HG03460 (cell line): ENCODE measurements at regions not wholly inside any gene's neighbourhood (a gene's known extent, or its start where the extent isn't known, plus 50 kb on each side); places are given as distances from the start of the nearest gene placed in this dataset.

Experiments used
- ATAC-seq: cut with Tn5 transposase; IDR thresholded peaks from one replicate; pipeline ENCODE4 v1.9.1; 2021; ENCODE audit not compliant: unreplicated experiment

DNA sequence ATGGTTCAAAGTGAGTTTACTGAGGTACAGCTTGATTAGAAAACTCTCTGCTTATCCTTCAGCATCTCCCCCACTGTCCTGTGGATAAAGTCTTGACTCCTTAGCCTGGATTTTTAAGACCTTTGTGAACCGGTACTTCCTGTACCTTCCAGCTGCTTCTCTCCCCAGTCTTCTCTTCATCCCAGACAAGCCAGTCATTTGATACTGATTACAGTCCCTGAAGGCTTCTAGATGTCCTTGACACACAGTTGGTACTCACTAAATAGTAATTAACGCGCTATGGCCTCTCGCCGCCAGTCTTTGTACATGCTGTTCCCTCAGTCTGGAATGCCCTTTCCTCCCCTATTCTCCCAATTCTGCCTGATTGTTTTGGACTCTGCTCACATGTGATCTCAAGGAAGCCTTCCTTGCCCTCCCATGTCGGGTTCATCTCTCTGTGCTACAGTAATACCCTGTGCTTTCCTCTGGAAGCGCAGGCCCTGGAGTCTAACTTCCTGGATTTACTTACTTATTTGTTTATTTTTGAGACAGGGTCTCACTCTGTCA is 50.6 kb upstream of the PTGR2 start:
- no peak for ATAC-seq

DNA sequence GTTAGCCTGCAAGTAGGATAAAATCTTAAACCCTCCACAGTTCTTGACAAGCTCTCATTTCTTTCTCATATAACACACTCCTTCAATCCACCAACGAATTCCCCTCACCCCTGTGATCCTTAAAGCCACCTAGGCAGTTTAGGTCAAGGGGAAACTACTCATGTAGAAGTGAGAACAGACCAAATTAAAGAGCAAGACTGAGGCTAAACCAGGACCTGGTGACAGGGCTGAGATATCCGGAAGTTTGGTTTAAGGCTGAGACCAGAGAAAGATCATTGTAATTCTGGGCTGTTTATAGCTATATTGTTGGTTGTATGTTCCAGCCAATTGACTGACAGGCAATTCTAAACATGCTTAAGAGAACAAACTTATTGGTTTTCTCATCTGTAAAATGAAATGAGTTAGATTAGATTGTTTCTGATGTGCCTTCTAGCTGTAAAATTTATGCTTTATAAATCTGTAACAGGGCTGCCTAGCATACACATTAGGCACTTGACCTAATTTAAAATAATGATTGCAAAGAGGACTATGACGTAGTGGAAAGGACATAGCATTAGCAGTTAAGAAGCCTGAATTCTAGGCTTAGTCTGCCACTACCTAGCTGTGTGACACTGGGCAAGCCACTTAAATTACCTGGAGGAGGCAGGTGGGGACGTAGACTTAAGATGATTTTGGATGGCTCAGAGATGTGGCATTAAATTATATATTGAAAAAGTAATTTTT is 53.9 kb upstream of the PTGR2 start:
- no peak for ATAC-seq

DNA sequence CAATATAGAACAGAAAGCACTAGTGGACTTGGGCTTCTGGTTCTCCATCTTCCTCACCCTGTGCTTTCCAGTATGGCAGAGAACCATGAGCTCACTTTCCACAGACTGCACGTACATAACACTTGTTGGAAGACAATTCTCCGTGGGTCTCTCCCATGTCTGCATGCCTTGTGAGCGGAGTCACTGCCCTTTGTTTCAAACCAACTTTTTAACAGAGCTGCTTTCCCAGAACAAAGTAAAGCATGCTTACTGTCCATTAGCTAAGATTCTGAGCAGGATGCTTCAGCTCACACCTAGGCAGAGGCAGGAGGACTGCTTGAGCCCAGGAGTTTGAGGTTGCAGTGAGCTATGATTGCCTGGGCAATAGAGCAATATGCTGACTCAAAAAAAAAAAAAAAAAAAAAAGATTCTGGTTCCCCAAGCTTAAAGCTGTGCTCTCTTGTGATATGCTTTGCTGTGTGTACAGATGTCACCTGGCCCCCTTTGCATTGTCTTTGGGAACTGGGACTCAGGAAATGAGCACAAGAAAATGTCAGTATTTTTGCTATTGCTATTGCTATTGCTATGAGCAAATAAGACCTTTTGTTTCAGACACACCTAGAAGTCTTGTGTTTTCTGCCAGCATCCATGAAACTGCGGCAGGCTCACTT is 54.6 kb upstream of the PTGR2 start:
- no peak for ATAC-seq

DNA sequence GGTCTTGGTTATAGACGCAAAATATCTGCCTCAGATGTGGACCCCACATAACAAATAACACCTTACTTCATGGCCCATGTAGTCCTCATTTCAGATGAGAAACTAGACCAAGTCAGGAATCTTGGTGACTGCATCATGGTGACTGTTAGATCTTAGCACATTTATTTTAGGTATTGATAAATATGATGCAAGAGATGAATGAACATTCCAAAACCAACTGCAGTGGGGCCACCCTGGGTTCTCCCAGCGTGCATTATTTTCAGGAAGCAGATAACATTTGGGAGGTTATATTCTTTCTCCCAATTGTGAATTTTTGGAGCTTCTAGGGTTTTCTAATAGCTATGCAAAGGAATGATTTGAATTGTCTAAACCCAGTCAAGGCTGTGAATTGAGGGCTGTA is 55.2 kb upstream of the PTGR2 start:
- no peak for ATAC-seq

DNA sequence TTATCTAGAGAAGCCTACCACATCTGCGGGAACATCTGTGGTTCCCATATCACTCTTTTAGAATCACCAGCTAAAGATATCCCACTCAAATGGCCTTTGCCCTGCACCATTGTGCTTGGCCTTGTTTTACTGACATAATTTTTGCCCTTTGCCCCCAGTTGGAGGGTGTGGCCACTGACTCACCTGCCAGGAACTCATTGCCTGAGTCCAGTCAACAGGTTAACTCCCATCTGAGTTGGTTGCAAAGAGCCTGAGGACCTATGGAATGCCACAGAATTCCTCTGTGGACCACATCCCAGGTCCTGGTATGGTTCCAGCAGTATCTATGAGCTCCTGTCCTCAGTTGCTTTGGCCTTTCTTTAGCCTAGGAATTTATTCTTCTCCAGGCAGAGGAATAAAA is 55.7 kb upstream of the PTGR2 start:
- ATAC-seq = no peak

DNA sequence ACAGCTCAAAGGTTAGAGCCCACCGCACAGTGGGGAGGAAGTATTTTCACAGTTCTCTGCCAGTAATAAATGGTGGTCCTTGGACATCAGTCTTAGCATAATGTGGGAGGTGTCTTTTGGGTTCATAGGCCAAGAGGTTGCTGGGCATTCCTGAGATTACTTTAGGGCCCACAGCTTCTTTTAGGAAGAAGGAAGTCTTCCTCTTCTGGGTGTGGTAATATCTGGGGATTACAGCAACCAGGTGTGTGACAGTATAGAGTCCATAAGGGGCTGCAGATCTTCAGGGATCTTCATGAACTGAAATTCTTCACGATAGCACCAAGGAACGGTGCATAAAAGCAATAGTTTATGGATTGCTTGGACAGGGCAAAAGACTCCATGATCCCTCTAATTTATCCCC is 56.2 kb upstream of the PTGR2 start:
- ATAC-seq = no peak

DNA sequence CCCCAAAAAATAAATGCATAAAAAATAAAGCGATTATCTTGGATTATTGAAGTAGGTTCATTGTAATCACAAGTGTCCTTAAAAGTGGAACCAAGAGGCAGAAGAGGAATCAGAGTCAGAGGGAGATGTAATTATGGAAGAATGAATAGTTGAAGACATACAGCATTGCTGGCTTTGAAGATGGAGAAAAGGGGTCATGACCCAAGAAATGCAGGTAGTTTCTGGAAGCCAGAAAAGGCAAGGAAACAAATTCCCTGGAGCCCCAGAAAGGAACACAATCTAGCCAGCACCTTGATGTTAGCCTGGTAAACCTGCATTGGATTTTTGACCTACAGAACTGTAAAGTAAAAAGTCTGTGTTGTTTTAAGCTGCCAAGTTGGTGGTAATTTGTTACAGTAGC is 57.5 kb upstream of the PTGR2 start:
- ATAC-seq = no peak

DNA sequence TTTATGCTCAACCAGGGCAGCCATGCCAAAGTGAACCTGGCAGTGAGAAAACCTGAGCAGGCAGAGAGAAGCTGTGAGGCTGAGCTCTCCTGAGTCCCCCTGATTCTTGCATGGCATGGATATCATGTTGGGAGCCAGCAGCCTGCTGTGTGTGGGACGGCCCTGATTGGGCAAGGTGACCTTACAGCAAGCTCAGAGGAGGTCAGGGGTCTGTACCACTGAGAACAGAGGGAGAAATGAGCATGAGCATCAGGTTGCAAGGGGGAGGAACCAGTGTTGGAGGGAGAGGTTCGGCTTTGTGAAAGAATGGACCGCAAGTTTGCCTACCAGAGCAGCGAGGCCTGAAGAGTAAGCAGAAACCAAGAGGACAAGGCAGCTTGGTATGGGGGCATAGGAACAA is 59.1 kb upstream of the PTGR2 start:
- ATAC-seq = no peak

DNA sequence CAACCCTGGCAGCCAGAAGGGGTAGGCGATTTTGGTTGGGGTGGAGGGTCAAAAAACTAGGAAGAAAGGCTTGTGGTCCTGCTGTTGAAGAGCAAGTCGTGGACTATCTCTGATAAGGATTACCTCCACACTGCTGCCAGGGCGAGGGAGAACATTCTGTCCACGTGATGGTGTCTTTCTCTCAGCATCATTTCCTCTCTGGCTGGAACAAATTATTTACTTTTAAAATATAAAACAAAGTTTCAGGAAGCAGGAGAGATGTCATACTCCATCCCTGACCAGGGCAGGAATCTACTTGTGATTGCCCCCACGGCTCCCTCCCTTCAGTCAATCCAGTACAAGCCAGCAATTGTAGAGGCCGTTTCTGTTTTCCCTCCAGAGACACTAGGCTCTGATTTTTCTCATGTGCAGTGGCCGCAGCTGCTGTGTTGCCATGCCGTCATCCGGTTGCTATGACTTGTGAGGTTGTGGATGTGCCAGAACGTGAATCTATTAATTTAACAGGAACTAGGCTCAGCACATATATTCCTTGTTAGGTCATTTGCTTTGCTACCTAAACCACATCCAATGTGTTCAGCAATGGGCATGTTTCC is 61.5 kb upstream of the PTGR2 start:
- no peak for ATAC-seq

DNA sequence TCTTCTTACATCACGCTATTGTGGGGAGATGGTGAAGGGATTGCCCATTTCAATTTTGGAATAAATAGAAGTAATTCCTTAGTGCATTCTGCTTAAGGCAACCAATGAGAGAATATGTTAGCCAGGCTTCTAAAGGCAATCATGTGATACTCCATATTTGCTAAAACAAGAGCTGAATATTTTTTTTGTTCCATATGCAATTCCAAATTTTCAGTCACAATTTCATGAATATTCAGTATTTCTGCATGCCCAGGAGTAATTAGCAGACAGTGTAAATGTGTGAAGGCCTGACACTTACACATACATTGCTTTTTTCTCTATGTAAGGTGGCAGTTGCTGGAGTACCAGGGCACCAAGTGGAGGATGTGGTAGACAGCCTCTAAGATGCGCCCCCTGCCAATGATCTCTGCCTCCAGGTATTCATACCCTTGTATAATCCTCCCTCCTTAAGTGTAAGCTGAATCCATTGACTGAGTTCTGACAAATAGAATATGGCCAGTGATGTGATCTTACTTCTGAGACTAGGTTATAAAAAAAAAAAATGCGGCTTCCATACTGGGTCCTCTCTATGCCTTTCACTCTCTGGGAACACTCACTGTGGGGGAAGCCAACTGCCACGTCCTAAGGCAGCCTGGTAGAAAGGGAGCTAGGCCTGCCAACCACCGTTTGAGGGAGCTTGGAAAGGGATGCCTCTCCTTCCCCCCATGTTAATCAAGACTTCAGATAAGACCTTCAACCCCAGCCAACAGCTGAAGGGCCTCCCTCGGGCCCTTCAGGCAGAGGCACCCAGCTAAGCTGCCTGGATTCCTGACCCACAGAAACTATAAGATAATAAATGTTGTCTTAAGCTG is 62.7 kb upstream of the PTGR2 start:
- ATAC-seq = no peak

DNA sequence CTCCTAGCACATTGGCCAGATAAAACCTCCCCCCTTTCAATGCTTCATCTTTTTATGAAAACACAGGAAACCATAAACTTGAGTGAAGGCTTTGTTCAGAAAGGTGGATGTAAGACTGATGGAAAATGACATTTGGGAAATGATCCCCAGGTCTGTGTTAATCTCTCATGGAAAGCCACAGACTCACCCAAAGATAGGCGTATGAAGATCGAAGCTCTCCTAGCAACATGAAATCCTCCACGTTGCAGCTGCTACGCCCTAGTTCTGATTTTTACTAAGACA is 63.4 kb upstream of the PTGR2 start:
- ATAC-seq = no peak

DNA sequence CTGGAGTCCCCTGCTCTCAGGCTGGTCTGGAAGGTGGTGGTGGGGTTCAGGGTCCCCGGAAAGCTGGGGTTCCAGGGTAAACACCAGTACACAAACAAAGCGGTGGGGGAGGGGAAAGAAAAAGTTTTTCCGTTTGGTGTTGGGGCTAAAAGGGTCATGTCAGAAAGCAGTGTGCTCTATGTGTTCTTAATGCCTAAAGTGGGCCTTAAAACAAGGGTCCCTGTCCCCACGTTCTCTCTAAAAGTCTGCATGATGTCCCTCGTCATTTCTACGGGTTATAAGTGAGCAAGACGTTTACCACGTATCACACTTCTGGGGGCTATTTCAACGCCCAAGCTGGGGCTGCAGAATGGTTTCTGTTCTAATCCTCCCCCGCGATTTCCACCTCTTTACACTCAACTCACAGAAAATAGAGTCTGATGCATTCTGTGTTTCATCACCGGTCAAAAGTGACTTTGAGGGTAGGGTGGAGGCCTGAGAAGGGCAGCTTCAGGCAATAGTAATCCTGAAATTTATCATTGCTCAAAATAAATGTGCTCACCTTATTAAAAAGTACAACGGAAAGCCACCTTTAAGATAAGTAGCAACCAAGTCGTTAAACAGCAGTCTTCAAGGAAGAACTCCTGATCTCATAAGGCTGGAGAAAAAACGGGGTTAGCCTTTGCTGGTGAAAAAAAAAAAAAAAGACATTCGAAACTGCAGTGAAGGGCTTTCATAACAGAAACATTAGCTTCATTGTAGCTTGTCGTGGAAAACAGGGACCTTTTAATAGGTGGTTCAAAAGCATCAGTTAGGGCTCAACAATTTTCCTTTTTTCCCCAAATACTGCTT is 63.9 kb upstream of the PTGR2 start:
- no peak for ATAC-seq

DNA sequence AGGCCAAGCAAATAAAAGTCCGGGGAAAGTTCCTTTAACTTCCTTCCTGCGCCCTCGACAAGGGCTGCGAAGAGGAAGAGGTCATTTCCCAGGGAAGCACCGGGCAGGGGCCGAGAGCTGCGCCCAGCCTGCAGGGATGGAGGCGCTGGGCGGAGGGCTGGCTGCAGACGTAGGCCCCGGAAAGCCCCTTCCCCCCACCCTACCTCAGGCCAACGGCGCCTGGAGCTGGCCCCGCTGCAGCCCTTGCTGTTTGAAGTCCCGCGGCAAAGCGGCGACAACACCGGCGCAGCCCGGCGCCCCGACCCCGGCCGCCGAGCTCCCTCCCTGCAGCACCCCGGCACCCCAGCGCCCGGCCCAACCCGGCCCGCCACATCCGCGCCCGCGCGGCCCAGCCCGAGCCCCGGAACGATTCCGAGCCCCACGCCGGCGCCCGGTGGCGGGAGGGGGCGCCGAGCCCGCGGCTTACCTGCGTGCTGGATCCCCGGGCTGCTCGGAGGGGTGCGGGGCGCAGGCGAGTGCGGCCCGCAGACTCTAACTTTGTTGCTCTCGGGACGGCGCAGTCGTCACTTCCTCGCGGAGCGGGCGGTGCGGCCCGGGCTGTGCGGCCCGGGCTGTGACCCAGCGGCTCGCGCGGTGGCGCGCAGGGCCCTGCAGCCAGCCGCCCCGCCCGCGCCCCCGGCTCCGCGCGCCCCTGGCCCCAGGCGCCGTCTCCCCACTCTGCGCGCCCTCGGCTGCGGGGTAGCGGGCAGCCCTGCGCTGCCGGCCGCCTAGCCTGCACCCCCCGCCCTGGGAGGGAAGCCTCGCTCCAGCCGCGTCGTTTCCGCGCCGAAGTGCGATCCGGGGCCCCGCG is 64.8 kb upstream of the PTGR2 start:
- peak; percentile 36 for ATAC-seq

DNA sequence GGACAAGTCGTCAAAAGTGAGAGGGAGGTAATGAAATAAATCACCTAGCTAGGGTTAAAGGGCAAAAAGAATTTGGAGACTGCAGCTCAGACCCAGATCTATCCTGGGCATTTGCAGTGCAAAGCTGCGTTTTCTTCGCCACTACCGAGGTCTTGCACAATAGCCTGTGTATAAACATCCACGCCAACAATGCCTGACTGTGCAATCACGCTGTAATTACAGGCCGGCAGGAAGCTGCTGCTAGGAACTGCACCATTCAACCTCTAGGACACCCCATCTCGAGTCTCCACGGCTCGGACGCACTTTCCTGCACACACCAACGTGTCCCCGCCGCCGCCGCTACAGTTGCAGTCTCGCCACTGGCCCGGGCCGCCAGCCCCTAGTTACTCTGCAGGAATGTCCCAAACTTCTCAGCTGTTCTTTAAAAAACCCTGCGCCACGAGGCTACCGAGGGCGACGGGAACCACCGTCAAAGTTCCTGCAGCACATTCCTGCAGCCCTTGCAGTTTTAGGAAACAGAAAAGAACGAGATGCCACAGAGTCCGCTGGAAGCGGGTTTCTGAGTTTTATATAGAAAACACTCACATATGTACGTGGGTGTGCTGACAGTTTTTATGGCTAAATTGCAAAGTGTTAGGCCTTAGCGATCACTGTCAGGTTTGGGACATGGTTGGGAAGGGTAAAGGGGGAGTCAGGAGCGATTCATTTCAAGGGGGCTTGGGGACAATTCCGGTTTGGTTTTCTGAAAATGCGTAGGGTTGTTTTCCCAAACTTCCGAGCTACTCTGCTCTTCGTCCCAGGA is 65.6 kb upstream of the PTGR2 start:
- ATAC-seq = no peak

DNA sequence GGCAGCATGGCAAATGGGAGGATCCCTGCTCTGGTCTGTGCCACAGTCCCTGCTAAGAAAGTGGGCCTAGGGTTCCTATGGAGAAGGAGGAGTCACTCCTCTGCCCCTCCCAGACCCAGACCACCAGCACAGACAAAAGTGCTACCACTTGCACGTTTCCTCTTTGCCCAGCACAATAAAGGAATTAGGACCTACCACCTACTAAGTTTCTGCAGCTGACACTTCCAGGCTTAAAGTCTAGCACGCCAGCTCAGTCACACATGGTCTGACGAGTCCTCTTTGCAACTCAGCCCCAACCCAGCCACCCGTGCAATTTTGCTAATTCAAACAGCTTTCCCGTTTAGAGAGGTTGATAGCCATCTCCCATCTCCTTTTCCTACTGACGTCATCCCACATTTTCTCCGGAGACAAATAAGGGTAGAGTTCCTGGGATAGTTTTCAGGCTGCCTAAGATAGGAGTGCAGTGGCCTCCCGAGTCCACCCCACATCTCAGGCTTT is 66.2 kb upstream of the PTGR2 start:
- no peak for ATAC-seq

DNA sequence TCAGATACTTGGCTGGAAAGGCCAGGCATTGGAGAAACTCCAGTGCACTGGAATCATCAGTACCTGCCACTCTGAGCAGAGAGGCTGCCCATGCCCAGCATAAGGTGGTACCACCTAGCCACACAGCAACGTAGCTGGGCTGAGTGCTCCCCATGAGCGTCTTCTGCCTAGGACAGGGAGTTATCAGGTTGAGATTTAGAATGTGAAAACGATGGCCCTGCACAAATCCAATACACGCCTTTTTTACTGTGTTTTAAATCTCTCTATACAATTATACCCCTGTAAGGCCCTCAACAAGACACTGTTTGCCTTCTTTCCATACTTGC is 66.7 kb upstream of the PTGR2 start:
- no peak for ATAC-seq

DNA sequence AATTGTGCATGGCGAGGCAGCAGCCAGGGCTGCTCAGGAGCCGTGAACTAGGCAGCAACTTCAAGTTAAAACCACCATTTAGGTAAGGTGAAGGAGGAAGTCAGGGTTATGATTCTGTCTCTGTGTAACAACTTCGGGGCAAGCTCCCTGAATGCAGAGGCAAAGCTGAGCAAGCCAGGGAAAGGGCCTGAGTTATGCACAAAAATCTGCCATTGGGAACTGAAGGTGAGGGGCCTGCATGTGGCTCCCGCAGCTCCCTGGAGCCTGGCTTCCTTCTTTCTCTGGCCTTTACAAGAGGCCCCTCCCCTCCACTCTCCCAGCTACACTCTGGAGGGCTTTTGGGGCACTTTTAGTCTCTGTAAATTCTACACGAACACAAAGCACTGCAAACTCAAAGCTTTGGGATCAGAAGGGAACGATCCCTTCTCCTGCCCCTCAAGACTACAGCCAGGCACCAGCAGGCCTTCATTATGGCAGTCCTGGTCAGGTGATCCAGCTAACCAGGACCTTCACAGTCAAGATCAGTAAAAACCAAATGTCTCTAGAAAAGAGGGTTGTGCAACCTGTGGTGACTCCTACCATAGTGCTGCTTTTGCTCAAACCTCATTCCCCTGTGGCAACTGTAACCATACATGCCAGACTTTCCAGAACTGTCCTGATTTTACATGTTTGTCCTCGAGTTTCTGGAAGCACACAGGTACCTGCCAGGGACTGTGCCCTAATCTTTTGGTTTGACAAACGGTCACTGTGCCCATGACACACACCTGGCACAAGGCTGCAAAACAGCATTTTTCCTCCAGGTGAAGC is 67.2 kb upstream of the PTGR2 start:
- ATAC-seq = no peak

DNA sequence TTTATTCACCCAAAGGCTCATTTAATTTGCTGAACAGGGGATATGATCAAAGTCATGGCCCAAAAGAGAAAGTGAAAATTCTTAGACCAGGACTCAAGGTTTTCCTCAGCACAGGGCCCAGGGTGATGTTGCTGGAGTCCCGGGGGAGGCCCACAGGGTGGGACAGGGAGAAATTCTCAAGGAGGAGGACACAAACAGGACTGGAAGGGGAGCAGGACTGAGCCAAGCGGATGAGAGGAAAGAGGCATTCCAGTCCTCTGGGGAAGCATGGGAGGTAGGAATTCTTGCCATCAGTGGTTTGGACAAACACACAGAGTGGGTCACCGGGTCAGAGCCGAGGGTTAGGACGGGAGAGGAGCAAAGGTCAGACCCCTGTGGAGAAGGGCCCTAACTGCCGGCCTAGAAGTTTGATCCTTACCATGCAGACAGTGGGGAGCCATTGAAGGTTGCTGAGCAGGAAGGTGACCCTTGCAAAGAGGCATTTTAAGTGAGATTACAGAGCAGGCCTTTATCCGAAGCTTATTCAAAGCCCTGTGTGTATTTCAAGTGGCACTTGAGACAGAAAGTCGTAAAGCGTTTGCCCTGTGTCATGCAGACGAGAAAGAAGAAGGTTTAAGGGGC is 68.4 kb upstream of the PTGR2 start:
- ATAC-seq = no peak
